Kidney (tissue), 13 donors: ENCODE measurements at regions not wholly inside any gene's neighbourhood (a gene's known extent, or its start where the extent isn't known, plus 50 kb on each side); places are given as distances from the start of the nearest gene placed in this dataset.
A peak's percentile ranks its signal among the peaks of the same experiment; 100 is the strongest.

Source experiments
- DNase-seq, 5 donors: peaks; one replicate each; pipeline ENCODE4 v3.0.0-alpha.2; 2013 to 2020
- FAIRE-seq: peaks from 2 replicates; lab custom pipeline; 2012; peaks lifted over from hg19 to GRCh38; lab: Jason Lieb, UNC
- H3K27ac ChIP-seq, 2 donors: one replicate each; pipeline ENCODE4 v1.7.0; 2013; ENCODE audit warnings: low read depth in 2 of 2, low read length in 2 of 2, inconsistent platforms in 1 of 2
- H3K27me3 ChIP-seq: one replicate; pipeline ENCODE4 v1.7.1; 2013; ENCODE audit warnings: low read length, inconsistent platforms; ENCODE audit not compliant: control insufficient read depth, insufficient read depth
- H3K36me3 ChIP-seq, 3 donors: one replicate each; pipeline versions ENCODE4 v1.7.0 to v1.7.1; 2013; ENCODE audit warnings: low read length in 3 of 3, control low read depth in 1 of 3, inconsistent platforms in 1 of 3; ENCODE audit not compliant: insufficient read depth in 3 of 3, control insufficient read depth in 2 of 3
- H3K4me1 ChIP-seq, 3 donors: one replicate each; pipeline versions ENCODE4 v1.7.0 to v1.7.1; 2013; ENCODE audit warnings: low read length in 3 of 3, inconsistent platforms in 1 of 3, low read depth in 1 of 3; ENCODE audit not compliant: control insufficient read depth in 2 of 3, insufficient read depth in 2 of 3
- H3K4me3 ChIP-seq, 3 donors: one replicate each; pipeline versions ENCODE4 v1.7.0 to v1.8.1; 2013; ENCODE audit warnings: low read length in 3 of 3, control low read depth in 1 of 3, inconsistent platforms in 1 of 3
- H3K9ac ChIP-seq, 3 donors: one replicate each; pipeline versions ENCODE4 v1.7.0 to v1.7.1; 2013; ENCODE audit warnings: low read length in 3 of 3, control low read depth in 1 of 3, inconsistent platforms in 1 of 3
- H3K9me3 ChIP-seq, 3 donors: one replicate each; pipeline versions ENCODE4 v1.7.0 to v1.7.1; 2013; ENCODE audit warnings: low read length in 3 of 3, control low read depth in 1 of 3, inconsistent platforms in 1 of 3; ENCODE audit not compliant: control insufficient read depth in 2 of 3, insufficient read depth in 1 of 3
- CTCF ChIP-seq: IDR thresholded peaks from 3 replicates; pipeline ENCODE4 v1.5.1; 2012; ENCODE audit warnings: mild to moderate bottlenecking, moderate library complexity, borderline replicate concordance; ENCODE audit not compliant: insufficient read depth; ENCODE audit errors: extremely low read depth
- intact Hi-C: fragments of 100-400 bp; cut with DNase I; formaldehyde crosslinking; loops from one replicate; pipeline ENCODE4 v1.11.1; 2022
- donor health status: control.
- donor health status: control.
- donor health status: control.
- donor health status: control.
- donor health status: control.
- donor health status: DM: yes; HTN: yes; CAD: no.
- donor health status: Normal renal cell carcinoma (clear cell type).

- H3K4me1 ChIP-seq, result no peaks in the 10 kb centered on the region
- peak in 2 of 5 donors; percentile 24 to 25 for DNase-seq
- H3K27me3 ChIP-seq, result no peaks in the 10 kb centered on the region
- intact Hi-C loops, result no loop called here
- FAIRE-seq, result no peak
- no peak overlapping the region for H3K4me3 ChIP-seq
- H3K9ac ChIP-seq, result no peak overlapping the region
- H3K36me3 ChIP-seq, result no peaks in the 10 kb centered on the region
- no peak overlapping the region for H3K27ac ChIP-seq
- TF ChIP-seq CTCF, result no peak
- H3K9me3 ChIP-seq, result no peaks in the 10 kb centered on the region
Measured at GRCh38 chr2:4090668-4091630, 387.6 kb downstream of the DCDC2C start.

- no peaks in the 10 kb centered on the region for H3K9me3 ChIP-seq
- no peak overlapping the region for H3K4me3 ChIP-seq
- no peaks in the 10 kb centered on the region for H3K36me3 ChIP-seq
- intact Hi-C loops, result no loop called here
- H3K27ac ChIP-seq, result no peak overlapping the region
- no peak for FAIRE-seq
- no peaks in the 10 kb centered on the region for H3K4me1 ChIP-seq
- no peak for DNase-seq
- no peaks in the 10 kb centered on the region for H3K27me3 ChIP-seq
- H3K9ac ChIP-seq, result no peak overlapping the region
- TF ChIP-seq CTCF, result no peak
Measured at GRCh38 chr2:4091869-4092268, 388.5 kb downstream of the DCDC2C start.

- H3K36me3 ChIP-seq, result no peaks in the 10 kb centered on the region
- FAIRE-seq (no peak), DNase-seq (no peak)
- no peaks in the 10 kb centered on the region for H3K9me3 ChIP-seq
- no peak overlapping the region for H3K4me3 ChIP-seq
- H3K4me1 ChIP-seq, result no peaks in the 10 kb centered on the region
- TF ChIP-seq CTCF, result no peak
- H3K27me3 ChIP-seq, result no peaks in the 10 kb centered on the region
- no peak overlapping the region for H3K9ac ChIP-seq
- intact Hi-C loops, result no loop called here
- no peak overlapping the region for H3K27ac ChIP-seq
Measured at GRCh38 chr2:4094743-4095142, 391.4 kb downstream of the DCDC2C start.
